Chondrocyte (in vitro differentiated cells): ENCODE measurements at regions not wholly inside any gene's neighbourhood (a gene's known extent, or its start where the extent isn't known, plus 50 kb on each side); places are given as distances from the start of the nearest gene placed in this dataset.
A peak's percentile ranks its signal among the peaks of the same experiment; 100 is the strongest.

Experiments
- DNase-seq: peaks from one replicate; pipeline ENCODE4 v3.0.0; 2021; ENCODE audit warnings: mixed read lengths, low spot score
- H3K27ac Mint-ChIP-seq: one replicate; pipeline ENCODE4 v1.8.0; 2021; ENCODE audit warnings: mild to moderate bottlenecking, moderate library complexity, mixed read lengths; ENCODE audit not compliant: unreplicated experiment
- H3K27me3 Mint-ChIP-seq: 2 replicates; pipeline ENCODE4 v1.8.0; 2021; ENCODE audit warnings: low read depth, mixed read lengths
- H3K36me3 Mint-ChIP-seq: 2 replicates; pipeline ENCODE4 v1.8.0; 2021; ENCODE audit warnings: low read depth, mixed read lengths
- H3K4me1 Mint-ChIP-seq: 2 replicates; pipeline ENCODE4 v1.8.0; 2021; ENCODE audit warnings: low read depth, mild to moderate bottlenecking, mixed read lengths
- H3K4me3 Mint-ChIP-seq: one replicate; pipeline ENCODE4 v1.8.0; 2021; ENCODE audit warnings: mild to moderate bottlenecking, moderate library complexity, mixed read lengths; ENCODE audit not compliant: unreplicated experiment
- H3K9me3 Mint-ChIP-seq: 2 replicates; pipeline ENCODE4 v1.8.0; 2021; ENCODE audit warnings: low read depth, mixed read lengths
- CTCF ChIP-seq: fragments of 200-600 bp; sonication (generic); IDR thresholded peaks from 2 replicates; pipeline ENCODE4 v1.5.0; 2021; ENCODE audit warnings: antibody characterized with exemption, mild to moderate bottlenecking, moderate library complexity

- Mint-ChIP-seq H3K4me1 (peaks cover 26% of the 10 kb centered on the region), H3K27me3 (no peaks in the 10 kb centered on the region), H3K27ac (no peak overlapping the region), H3K4me3 (no peak overlapping the region), H3K36me3 (no peaks in the 10 kb centered on the region), H3K9me3 (no peaks in the 10 kb centered on the region)
- no peak for TF ChIP-seq CTCF
- no peak for DNase-seq
These were observed 133.1 kb upstream of the CTAGE1 start for GRCh38 chr18:22550861-22551260.

- Mint-ChIP-seq H3K27ac (peak overlapping the region; percentile 38), H3K27me3 (no peaks in the 10 kb centered on the region), H3K4me3 (no peak overlapping the region), H3K36me3 (no peaks in the 10 kb centered on the region), H3K9me3 (no peaks in the 10 kb centered on the region), H3K4me1 (peaks cover 25% of the 10 kb centered on the region)
- TF ChIP-seq CTCF: no peak
- no peak for DNase-seq
These were observed 133.9 kb upstream of the CTAGE1 start for GRCh38 chr18:22551536-22552151.

GRCh38 chr18:22552254-22552653, 134.5 kb upstream of the CTAGE1 start:
- TF ChIP-seq CTCF: no peak
- Mint-ChIP-seq H3K27ac (no peak overlapping the region), H3K4me3 (no peak overlapping the region), H3K9me3 (no peaks in the 10 kb centered on the region), H3K36me3 (no peaks in the 10 kb centered on the region), H3K4me1 (peaks cover 25% of the 10 kb centered on the region), H3K27me3 (no peaks in the 10 kb centered on the region)
- DNase-seq: no peak

GRCh38 chr18:22552899-22553460, 135.3 kb upstream of the CTAGE1 start:
- no peak for TF ChIP-seq CTCF
- no peak overlapping the region for H3K27ac Mint-ChIP-seq

GRCh38 chr18:22556222-22557167, 138.8 kb upstream of the CTAGE1 start:
- H3K27ac Mint-ChIP-seq: peak overlapping the region; percentile 67

More at GRCh38 chr18:22552899-22553460, 135.3 kb upstream of the CTAGE1 start:
- H3K36me3 Mint-ChIP-seq: no peaks in the 10 kb centered on the region
- no peak for DNase-seq
- peaks cover 27% of the 10 kb centered on the region for H3K4me1 Mint-ChIP-seq
- H3K27me3 Mint-ChIP-seq: no peaks in the 10 kb centered on the region
- no peaks in the 10 kb centered on the region for H3K9me3 Mint-ChIP-seq
- no peak overlapping the region for H3K4me3 Mint-ChIP-seq

More at GRCh38 chr18:22556222-22557167, 138.8 kb upstream of the CTAGE1 start:
- H3K4me3 Mint-ChIP-seq: no peak overlapping the region
- H3K36me3 Mint-ChIP-seq: no peaks in the 10 kb centered on the region
- H3K27me3 Mint-ChIP-seq: no peaks in the 10 kb centered on the region
- H3K9me3 Mint-ChIP-seq: no peaks in the 10 kb centered on the region
- no peak for DNase-seq
- peaks cover 45% of the 10 kb centered on the region for H3K4me1 Mint-ChIP-seq
- no peak for TF ChIP-seq CTCF
